ENCODE measurements at regions not wholly inside any gene's neighbourhood (a gene's known extent, or its start where the extent isn't known, plus 50 kb on each side); places are given as distances from the start of the nearest gene placed in this dataset.

DNA sequence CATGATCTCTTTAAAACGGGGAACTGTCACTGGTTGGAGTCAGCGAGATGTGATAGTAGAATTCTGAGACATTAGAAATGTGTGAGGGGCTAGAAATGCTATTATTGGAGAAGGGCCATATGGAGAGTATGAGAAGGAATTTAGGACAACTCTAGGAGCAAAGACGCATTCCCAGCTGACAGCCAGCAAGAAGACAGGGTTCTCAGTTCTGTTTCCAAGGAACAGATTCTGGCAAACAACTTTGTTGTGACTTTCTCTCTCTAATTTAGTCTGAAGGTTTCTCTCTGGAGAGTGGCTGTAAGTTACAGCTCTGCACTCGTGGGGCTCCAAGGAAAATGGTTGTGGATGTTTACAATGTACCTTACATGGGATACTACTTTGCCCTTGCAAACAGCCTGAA is 876.3 kb downstream of the FAM181B start:
- no peak for DNase-seq (ENCODE audit: insufficient read length, low spot score)
- no peak for FAIRE-seq
- TF ChIP-seq, protein P1, sequence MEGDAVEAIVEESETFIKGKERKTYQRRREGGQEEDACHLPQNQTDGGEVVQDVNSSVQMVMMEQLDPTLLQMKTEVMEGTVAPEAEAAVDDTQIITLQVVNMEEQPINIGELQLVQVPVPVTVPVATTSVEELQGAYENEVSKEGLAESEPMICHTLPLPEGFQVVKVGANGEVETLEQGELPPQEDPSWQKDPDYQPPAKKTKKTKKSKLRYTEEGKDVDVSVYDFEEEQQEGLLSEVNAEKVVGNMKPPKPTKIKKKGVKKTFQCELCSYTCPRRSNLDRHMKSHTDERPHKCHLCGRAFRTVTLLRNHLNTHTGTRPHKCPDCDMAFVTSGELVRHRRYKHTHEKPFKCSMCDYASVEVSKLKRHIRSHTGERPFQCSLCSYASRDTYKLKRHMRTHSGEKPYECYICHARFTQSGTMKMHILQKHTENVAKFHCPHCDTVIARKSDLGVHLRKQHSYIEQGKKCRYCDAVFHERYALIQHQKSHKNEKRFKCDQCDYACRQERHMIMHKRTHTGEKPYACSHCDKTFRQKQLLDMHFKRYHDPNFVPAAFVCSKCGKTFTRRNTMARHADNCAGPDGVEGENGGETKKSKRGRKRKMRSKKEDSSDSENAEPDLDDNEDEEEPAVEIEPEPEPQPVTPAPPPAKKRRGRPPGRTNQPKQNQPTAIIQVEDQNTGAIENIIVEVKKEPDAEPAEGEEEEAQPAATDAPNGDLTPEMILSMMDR (IDR thresholded peaks at IDR 0.05; ENCODE audit: insufficient read depth, missing control alignments): no peak

DNA sequence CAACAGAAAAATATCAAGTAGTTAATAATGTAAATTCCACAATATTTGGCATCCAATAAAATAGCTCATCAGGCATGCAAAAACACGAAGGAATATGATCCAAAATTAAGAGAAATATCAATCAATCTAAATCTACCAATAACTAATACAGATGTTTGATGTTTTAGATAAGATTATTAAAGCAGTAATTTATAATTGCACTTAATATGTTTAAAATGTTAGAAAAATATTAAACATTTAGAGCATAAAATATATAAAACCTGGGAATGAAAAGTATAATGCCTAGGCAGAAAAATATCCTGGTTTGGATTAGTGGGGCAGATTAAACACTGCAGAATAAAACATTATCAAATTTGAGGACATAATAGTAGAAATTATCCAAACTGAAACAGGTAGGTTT is 879.9 kb downstream of the FAM181B start:
- FAIRE-seq (no peak), DNase-seq (ENCODE audit: insufficient read length, low spot score) (no peak)
- TF ChIP-seq, protein P1 (IDR thresholded peaks at IDR 0.05; ENCODE audit: insufficient read depth, missing control alignments): no peak

DNA sequence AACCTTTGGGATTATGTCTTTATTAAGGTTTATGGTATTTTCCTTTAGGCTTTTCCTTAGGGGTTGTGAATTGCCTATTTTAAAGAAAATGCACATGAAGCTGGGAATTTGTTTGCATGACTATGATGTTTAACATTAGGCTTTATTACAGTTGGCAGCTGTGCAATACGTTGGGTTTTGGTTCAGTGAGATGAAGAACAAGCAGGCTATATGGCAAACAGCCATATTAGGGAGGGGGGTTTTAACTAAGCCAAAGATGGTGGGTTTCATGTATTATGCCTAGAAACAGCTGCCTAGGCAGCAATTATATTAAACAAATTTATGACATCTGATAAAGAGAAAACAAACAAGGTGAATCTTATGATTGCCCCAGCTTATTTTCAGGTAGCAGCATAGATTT is 880.8 kb downstream of the FAM181B start:
- no peak for DNase-seq (ENCODE audit: insufficient read length, low spot score)
- no peak for FAIRE-seq
- TF ChIP-seq, protein P1 (IDR thresholded peaks at IDR 0.05; ENCODE audit: insufficient read depth, missing control alignments): no peak

DNA sequence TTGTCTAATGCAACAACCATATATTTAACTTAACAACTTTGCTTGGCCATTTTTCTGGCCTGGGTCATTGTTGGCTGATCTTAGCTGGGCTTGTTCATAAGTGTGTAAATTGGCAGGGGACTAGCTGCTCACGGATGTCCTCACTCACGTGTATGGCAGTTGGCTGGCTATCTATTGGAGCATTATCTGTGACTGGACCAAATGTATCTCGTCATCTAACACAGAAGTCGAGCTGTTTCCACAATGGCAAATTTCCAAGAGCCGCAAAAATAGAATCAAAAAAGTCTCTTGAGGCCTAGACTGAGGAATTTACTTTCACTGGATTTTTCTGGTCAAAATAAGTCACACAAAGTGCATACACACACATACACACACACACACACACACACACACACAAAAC is 893.3 kb downstream of the FAM181B start:
- TF ChIP-seq, protein P1 (IDR thresholded peaks at IDR 0.05; ENCODE audit: insufficient read depth, missing control alignments): no peak
- no peak for DNase-seq (ENCODE audit: insufficient read length, low spot score)
- no peak for FAIRE-seq

DNA sequence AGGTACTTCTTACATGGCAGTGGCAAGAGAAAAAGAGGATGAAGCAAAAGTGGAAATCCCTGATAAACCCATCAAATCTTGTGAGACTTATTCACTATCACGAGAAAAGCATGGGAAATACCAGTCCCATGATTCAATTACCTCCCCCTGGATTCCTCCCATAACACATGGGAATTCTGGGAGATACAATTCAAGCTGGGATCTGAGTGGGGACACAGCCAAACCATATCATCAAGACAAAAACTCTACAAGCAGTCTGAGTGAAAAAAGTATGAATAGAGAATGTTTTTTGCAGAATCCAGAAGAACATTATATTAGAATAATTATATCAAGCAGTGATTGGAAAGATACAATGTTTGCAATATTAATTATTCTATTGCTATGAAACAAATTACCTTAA is 893.7 kb downstream of the FAM181B start:
- DNase-seq (ENCODE audit: insufficient read length, low spot score) (no peak), FAIRE-seq (no peak)
- TF ChIP-seq, protein P1 (IDR thresholded peaks at IDR 0.05; ENCODE audit: insufficient read depth, missing control alignments): no peak

DNA sequence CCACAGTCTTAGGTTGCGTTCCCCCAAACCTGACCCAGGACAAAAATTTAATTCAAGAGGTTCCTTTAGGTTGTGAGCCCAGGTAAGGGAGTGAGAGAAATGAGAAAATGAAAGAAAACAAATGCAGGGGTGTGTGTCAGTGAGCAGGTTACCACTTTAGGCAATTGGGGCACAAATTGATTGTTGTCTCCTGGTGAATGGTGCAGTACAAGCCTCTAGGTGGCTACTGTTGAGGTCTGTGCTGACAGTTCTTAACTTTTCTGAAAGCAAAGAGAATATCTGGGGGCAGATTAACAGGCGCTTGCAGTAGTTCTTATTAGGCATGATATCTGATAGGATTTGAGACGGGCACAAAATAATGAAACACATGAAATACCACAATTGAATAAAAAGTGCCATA is 894.6 kb downstream of the FAM181B start:
- DNase-seq (ENCODE audit: insufficient read length, low spot score) (no peak), FAIRE-seq (no peak)
- TF ChIP-seq, protein P1 (IDR thresholded peaks at IDR 0.05; ENCODE audit: insufficient read depth, missing control alignments): no peak

DNA sequence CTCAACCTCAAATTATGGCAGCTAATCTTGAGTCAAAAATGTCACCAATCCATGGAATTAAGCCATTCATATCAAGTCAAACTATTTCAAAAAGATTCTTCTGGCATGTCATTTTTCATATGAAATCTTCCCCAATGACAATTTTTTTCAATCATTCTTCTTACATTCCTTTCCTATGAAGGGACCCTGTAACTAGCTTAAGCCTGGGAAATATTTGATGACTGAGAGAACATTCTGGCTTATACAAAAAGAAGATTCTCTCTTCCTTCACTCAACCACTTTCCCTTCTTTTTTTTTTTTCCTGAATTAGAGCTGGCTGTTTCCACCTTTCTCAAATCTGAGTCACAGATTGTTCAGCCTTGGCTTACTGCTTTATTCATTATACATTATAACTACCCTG is 903.7 kb downstream of the FAM181B start:
- TF ChIP-seq, protein P1 (IDR thresholded peaks at IDR 0.05; ENCODE audit: insufficient read depth, missing control alignments): no peak
- DNase-seq (ENCODE audit: insufficient read length, low spot score) (no peak), FAIRE-seq (no peak)
